Large intestine (tissue), 3 donors: ENCODE measurements at regions not wholly inside any gene's neighbourhood (a gene's known extent, or its start where the extent isn't known, plus 50 kb on each side); places are given as distances from the start of the nearest gene placed in this dataset.

Source experiments
- DNase-seq, 2 donors: peaks; one replicate each; pipeline versions ENCODE4 v3.0.0 to v3.0.0-alpha.2; 2013
- H3K27ac ChIP-seq: one replicate; pipeline ENCODE4 v1.5.1; 2013; ENCODE audit warnings: low read length
- H3K27me3 ChIP-seq: 2 replicates; pipeline ENCODE4 v1.6.1; 2013; ENCODE audit warnings: low read length; ENCODE audit not compliant: control insufficient read depth, insufficient read depth
- H3K36me3 ChIP-seq: 2 replicates; pipeline ENCODE4 v1.6.1; 2013; ENCODE audit warnings: low read length; ENCODE audit not compliant: control insufficient read depth, insufficient read depth
- H3K4me1 ChIP-seq: one replicate; pipeline ENCODE4 v1.6.1; 2013; ENCODE audit warnings: low read length; ENCODE audit not compliant: control insufficient read depth, insufficient read depth
- H3K4me3 ChIP-seq: one replicate; pipeline ENCODE4 v1.5.1; 2013; ENCODE audit warnings: low read length
- H3K9me3 ChIP-seq: one replicate; pipeline ENCODE4 v1.6.1; 2013; ENCODE audit warnings: mild to moderate bottlenecking, low read depth, low read length, moderate library complexity; ENCODE audit not compliant: control insufficient read depth
- WGBS: methylation state at CpG from one replicate; pipeline ENCODE4 v1.1.5; 2013; ENCODE audit warnings: low lambda C conversion rate; ENCODE audit not compliant: insufficient coverage; 5-methylcytosine and 5-hydroxymethylcytosine counted together

DNA sequence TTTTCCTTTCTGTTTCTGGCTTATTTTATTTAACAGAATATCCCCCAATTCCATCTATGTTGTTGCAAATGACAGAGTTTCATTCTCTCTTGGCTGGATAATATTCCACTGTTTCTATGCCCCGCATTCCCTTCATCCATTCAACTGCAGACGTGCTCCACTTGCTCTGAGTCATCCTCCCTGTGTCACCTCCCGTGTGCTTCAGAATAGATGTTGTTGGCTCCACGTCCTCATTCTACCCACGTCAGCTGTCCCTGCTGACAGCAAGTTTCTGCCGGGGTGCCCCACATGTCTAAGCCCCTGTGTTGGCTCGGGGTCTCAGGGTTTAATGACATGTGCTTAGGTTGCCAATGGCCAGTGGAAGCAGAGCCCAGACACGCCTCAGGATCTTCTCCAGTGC, 1041.0 kb downstream of the UQCRFS1 start:
- H3K9me3 ChIP-seq, result peaks cover 3% of the 10 kb centered on the region
- no peaks in the 10 kb centered on the region for H3K27me3 ChIP-seq
- no peak overlapping the region for H3K27ac ChIP-seq
- no peak for DNase-seq
- H3K36me3 ChIP-seq, result no peaks in the 10 kb centered on the region
- 100% methylated on average over 2 of the region's 8 CpGs for WGBS
- no peak overlapping the region for H3K4me3 ChIP-seq
- H3K4me1 ChIP-seq, result no peaks in the 10 kb centered on the region

GRCh38 chr19:28170066-28170465, 1042.9 kb downstream of the UQCRFS1 start:
- Histone ChIP-seq H3K27ac (no peak overlapping the region), H3K9me3 (peaks cover 1% of the 10 kb centered on the region), H3K4me1 (no peaks in the 10 kb centered on the region), H3K4me3 (no peak overlapping the region), H3K36me3 (no peaks in the 10 kb centered on the region), H3K27me3 (no peaks in the 10 kb centered on the region)
- DNase-seq, result no peak
- WGBS, result no CpG with 5 or more reads among the region's 3 CpGs

DNA sequence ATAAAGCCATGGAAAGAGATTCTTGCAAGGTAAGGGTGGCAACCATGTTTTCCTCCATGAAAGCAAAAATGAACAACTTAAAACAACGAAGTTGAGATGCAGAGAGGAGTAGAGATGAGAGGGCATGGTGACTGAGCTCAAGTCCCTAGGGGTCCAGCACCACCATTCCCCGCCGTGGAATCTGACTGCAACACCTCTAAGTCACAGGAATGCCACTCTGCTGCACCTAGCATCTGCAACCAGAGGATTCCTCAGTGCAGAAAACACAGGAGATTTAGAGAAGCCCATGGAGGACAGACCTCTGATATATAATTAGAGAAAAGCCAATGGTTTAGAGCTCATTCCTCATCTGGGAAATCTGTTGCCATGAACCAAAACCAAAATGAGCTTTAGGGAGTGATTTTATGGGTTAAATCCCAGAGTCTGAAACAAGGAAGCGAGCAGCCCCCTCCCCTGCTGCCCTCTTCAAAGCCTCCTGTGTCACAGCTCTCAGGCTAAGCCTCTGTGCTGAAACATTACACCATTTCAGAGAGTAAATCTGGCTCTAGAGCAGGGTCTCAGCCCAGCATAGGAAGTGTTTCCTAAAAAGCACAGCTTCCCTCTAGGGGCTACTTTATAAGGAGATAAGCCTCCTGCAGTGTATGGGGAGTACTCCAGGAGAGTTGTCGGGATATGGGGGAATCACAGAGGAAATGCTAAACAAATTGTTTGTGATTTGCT, 1043.6 kb downstream of the UQCRFS1 start:
- no peaks in the 10 kb centered on the region for H3K4me1 ChIP-seq
- DNase-seq, result no peak
- no peak overlapping the region for H3K4me3 ChIP-seq
- no peak overlapping the region for H3K27ac ChIP-seq
- no CpG with 5 or more reads among the region's 5 CpGs for WGBS
- no peaks in the 10 kb centered on the region for H3K9me3 ChIP-seq
- no peaks in the 10 kb centered on the region for H3K27me3 ChIP-seq
- H3K36me3 ChIP-seq, result no peaks in the 10 kb centered on the region

- no peaks in the 10 kb centered on the region for H3K27me3 ChIP-seq
- no peaks in the 10 kb centered on the region for H3K4me1 ChIP-seq
- WGBS, result 80% methylated on average over 1 of the region's 2 CpGs
- DNase-seq, result no peak
- no peaks in the 10 kb centered on the region for H3K36me3 ChIP-seq
- no peak overlapping the region for H3K4me3 ChIP-seq
- no peak overlapping the region for H3K27ac ChIP-seq
- H3K9me3 ChIP-seq, result no peaks in the 10 kb centered on the region
Measured at GRCh38 chr19:28168557-28168956, 1044.4 kb downstream of the UQCRFS1 start.

GRCh38 chr19:28166025-28166424, 1046.9 kb downstream of the UQCRFS1 start:
- WGBS, result 100% methylated on average over 3 of the region's 8 CpGs
- Histone ChIP-seq H3K27me3 (no peaks in the 10 kb centered on the region), H3K4me3 (no peak overlapping the region), H3K9me3 (no peaks in the 10 kb centered on the region), H3K36me3 (no peaks in the 10 kb centered on the region), H3K27ac (no peak overlapping the region), H3K4me1 (no peaks in the 10 kb centered on the region)
- DNase-seq, result no peak

DNA sequence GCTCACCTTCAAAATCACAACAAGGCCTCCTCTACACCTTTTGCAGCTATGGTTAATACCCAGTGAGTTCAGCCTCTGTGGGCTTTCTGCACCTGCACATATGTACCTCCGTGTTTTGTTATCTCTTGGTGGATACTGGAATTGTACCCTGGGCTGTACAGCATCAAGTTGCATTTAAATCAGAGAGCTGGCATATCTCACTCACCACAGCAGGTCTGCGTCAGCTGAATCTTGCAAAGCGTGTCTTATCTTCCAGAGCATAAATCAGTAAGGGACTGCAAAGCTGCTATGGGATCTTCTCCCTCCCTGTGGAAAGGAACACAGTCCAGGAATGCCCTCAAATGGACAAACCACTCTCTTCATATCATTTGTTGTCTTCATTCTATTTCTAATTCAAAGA, 1048.7 kb downstream of the UQCRFS1 start:
- WGBS, result no CpG with 5 or more reads among the region's 3 CpGs
- H3K27ac ChIP-seq, result no peak overlapping the region
- DNase-seq, result no peak
- no peaks in the 10 kb centered on the region for H3K9me3 ChIP-seq
- H3K36me3 ChIP-seq, result no peaks in the 10 kb centered on the region
- no peaks in the 10 kb centered on the region for H3K27me3 ChIP-seq
- no peaks in the 10 kb centered on the region for H3K4me1 ChIP-seq
- H3K4me3 ChIP-seq, result no peak overlapping the region

GRCh38 chr19:28159065-28159464, 1053.9 kb downstream of the UQCRFS1 start:
- no peaks in the 10 kb centered on the region for H3K9me3 ChIP-seq
- H3K27ac ChIP-seq, result no peak overlapping the region
- DNase-seq, result no peak
- H3K4me3 ChIP-seq, result no peak overlapping the region
- H3K27me3 ChIP-seq, result no peaks in the 10 kb centered on the region
- H3K36me3 ChIP-seq, result no peaks in the 10 kb centered on the region
- H3K4me1 ChIP-seq, result no peaks in the 10 kb centered on the region

- no peak overlapping the region for H3K27ac ChIP-seq
- no peak for DNase-seq
- H3K4me3 ChIP-seq, result no peak overlapping the region
- no peaks in the 10 kb centered on the region for H3K4me1 ChIP-seq
- no peaks in the 10 kb centered on the region for H3K9me3 ChIP-seq
- WGBS, result no CpG with 5 or more reads among the region's 1 CpG
- H3K36me3 ChIP-seq, result no peaks in the 10 kb centered on the region
- H3K27me3 ChIP-seq, result no peaks in the 10 kb centered on the region
Measured at GRCh38 chr19:28155265-28155664, 1057.7 kb downstream of the UQCRFS1 start.

GRCh38 chr19:28154077-28154476, 1058.9 kb downstream of the UQCRFS1 start:
- no peaks in the 10 kb centered on the region for H3K4me1 ChIP-seq
- no peak overlapping the region for H3K27ac ChIP-seq

GRCh38 chr19:28153123-28153522, 1059.8 kb downstream of the UQCRFS1 start:
- DNase-seq, result no peak
- Histone ChIP-seq H3K4me1 (no peaks in the 10 kb centered on the region), H3K36me3 (no peaks in the 10 kb centered on the region), H3K27me3 (no peaks in the 10 kb centered on the region), H3K4me3 (no peak overlapping the region), H3K9me3 (no peaks in the 10 kb centered on the region), H3K27ac (no peak overlapping the region)
- 80% methylated on average over 1 of the region's 3 CpGs for WGBS

More at GRCh38 chr19:28154077-28154476, 1058.9 kb downstream of the UQCRFS1 start:
- H3K4me3 ChIP-seq, result no peak overlapping the region
- 93% methylated on average over 2 of the region's 2 CpGs for WGBS
- no peaks in the 10 kb centered on the region for H3K9me3 ChIP-seq
- H3K36me3 ChIP-seq, result no peaks in the 10 kb centered on the region
- no peaks in the 10 kb centered on the region for H3K27me3 ChIP-seq
- no peak for DNase-seq

GRCh38 chr19:28152195-28152594, 1060.8 kb downstream of the UQCRFS1 start:
- H3K36me3 ChIP-seq, result no peaks in the 10 kb centered on the region
- no peak overlapping the region for H3K4me3 ChIP-seq
- no CpG with 5 or more reads among the region's 5 CpGs for WGBS
- no peak for DNase-seq
- no peaks in the 10 kb centered on the region for H3K4me1 ChIP-seq
- H3K9me3 ChIP-seq, result no peaks in the 10 kb centered on the region
- H3K27me3 ChIP-seq, result no peaks in the 10 kb centered on the region
- H3K27ac ChIP-seq, result no peak overlapping the region
